Karpas-422 (cell line): ENCODE measurements at regions not wholly inside any gene's neighbourhood (a gene's known extent, or its start where the extent isn't known, plus 50 kb on each side); places are given as distances from the start of the nearest gene placed in this dataset.

Source experiments
- DNase-seq: peaks from one replicate; pipeline ENCODE4 v3.0.0-alpha.2; 2015
- H2AFZ ChIP-seq: fragments of 200-600 bp; sonication (generic); 2 replicates; pipeline ENCODE4 v1.6.1; 2014; ENCODE audit warnings: antibody characterized with exemption, low read length, mixed read lengths
- H3K27ac ChIP-seq: fragments of 200-600 bp; sonication (generic); 2 replicates; pipeline ENCODE4 v1.5.1; 2014; ENCODE audit warnings: mild to moderate bottlenecking, low read length, moderate library complexity
- H3K27me3 ChIP-seq: fragments of 200-600 bp; sonication (generic); 2 replicates; pipeline ENCODE4 v1.6.1; 2014; ENCODE audit warnings: low read length, mixed read lengths
- H3K36me3 ChIP-seq: fragments of 200-600 bp; sonication (generic); 2 replicates; pipeline ENCODE4 v1.6.1; 2014; ENCODE audit warnings: low read length, mixed read lengths; ENCODE audit not compliant: insufficient read depth
- H3K4me1 ChIP-seq: fragments of 200-600 bp; sonication (generic); 2 replicates; pipeline ENCODE4 v1.6.1; 2014; ENCODE audit warnings: mild to moderate bottlenecking, low read length, mixed read lengths
- H3K4me2 ChIP-seq: fragments of 200-600 bp; sonication (generic); 2 replicates; pipeline ENCODE4 v1.6.1; 2014; ENCODE audit warnings: low read length, low read depth, mild to moderate bottlenecking; ENCODE audit not compliant: poor library complexity, severe bottlenecking
- H3K4me3 ChIP-seq: fragments of 200-600 bp; sonication (generic); 2 replicates; pipeline ENCODE4 v1.5.1; 2014; ENCODE audit warnings: mild to moderate bottlenecking, antibody characterized with exemption, low read length, mixed read lengths
- H3K79me2 ChIP-seq: fragments of 200-600 bp; sonication (generic); 2 replicates; pipeline ENCODE4 v1.6.1; 2014; ENCODE audit warnings: mild to moderate bottlenecking, low read length, mixed read lengths
- H3K9ac ChIP-seq: fragments of 200-600 bp; sonication (generic); 2 replicates; pipeline ENCODE4 v1.6.0; 2014; ENCODE audit warnings: low read length
- H3K9me2 ChIP-seq: fragments of 200-600 bp; sonication (generic), shearing (Covaris generic); replicated peaks from 2 replicates; pipeline ENCODE4 v1.6.0; 2014; ENCODE audit warnings: mild to moderate bottlenecking, low read length, moderate library complexity; ENCODE audit not compliant: insufficient read depth
- H3K9me3 ChIP-seq: fragments of 300-700, 200-600 bp; sonication (generic); 2 replicates; pipeline ENCODE4 v1.6.1; 2014; ENCODE audit warnings: low read length, mixed read lengths
- H4K20me1 ChIP-seq: fragments of 200-600 bp; sonication (generic); 2 replicates; pipeline ENCODE4 v1.6.1; 2014; ENCODE audit warnings: mild to moderate bottlenecking, antibody characterized with exemption, low read length, low read depth; ENCODE audit not compliant: insufficient read depth

GRCh38 chr18:76730901-76731300 is 91.5 kb upstream of the ZNF236 start:
- H3K4me1 ChIP-seq = no peaks in the 10 kb centered on the region
- H3K9me2 ChIP-seq = no peaks in the 10 kb centered on the region
- no peaks in the 10 kb centered on the region for H3K79me2 ChIP-seq
- no peak overlapping the region for H3K9ac ChIP-seq
- no peaks in the 10 kb centered on the region for H3K36me3 ChIP-seq
- H3K4me3 ChIP-seq = no peak overlapping the region
- no peak overlapping the region for H2AFZ ChIP-seq
- H3K27ac ChIP-seq = no peak overlapping the region
- no peaks in the 10 kb centered on the region for H3K9me3 ChIP-seq
- no peak overlapping the region for H3K4me2 ChIP-seq
- H3K27me3 ChIP-seq = no peaks in the 10 kb centered on the region
- H4K20me1 ChIP-seq = no peaks in the 10 kb centered on the region
- DNase-seq = no peak

GRCh38 chr18:76727589-76727988 is 94.8 kb upstream of the ZNF236 start:
- Histone ChIP-seq H4K20me1 (no peaks in the 10 kb centered on the region), H3K9me3 (no peaks in the 10 kb centered on the region), H3K4me1 (no peaks in the 10 kb centered on the region), H3K27me3 (no peaks in the 10 kb centered on the region), H3K36me3 (no peaks in the 10 kb centered on the region), H3K27ac (no peak overlapping the region), H2AFZ (no peak overlapping the region), H3K9me2 (no peaks in the 10 kb centered on the region), H3K79me2 (no peaks in the 10 kb centered on the region), H3K4me2 (no peak overlapping the region), H3K4me3 (no peak overlapping the region), H3K9ac (no peak overlapping the region)
- no peak for DNase-seq

GRCh38 chr18:76725445-76725844 is 96.9 kb upstream of the ZNF236 start:
- H3K36me3 ChIP-seq = no peaks in the 10 kb centered on the region
- H3K27me3 ChIP-seq = no peaks in the 10 kb centered on the region
- H3K9ac ChIP-seq = no peak overlapping the region
- H3K9me2 ChIP-seq = no peaks in the 10 kb centered on the region
- H4K20me1 ChIP-seq = no peaks in the 10 kb centered on the region
- no peak overlapping the region for H3K27ac ChIP-seq
- no peaks in the 10 kb centered on the region for H3K9me3 ChIP-seq
- H3K4me1 ChIP-seq = no peaks in the 10 kb centered on the region
- no peak overlapping the region for H3K4me2 ChIP-seq
- no peaks in the 10 kb centered on the region for H3K79me2 ChIP-seq
- no peak overlapping the region for H2AFZ ChIP-seq
- no peak for DNase-seq
- no peak overlapping the region for H3K4me3 ChIP-seq

GRCh38 chr18:76722224-76723061 is 99.9 kb upstream of the ZNF236 start:
- no peak overlapping the region for H3K9ac ChIP-seq
- H3K4me1 ChIP-seq = no peaks in the 10 kb centered on the region
- H3K79me2 ChIP-seq = no peaks in the 10 kb centered on the region
- no peak overlapping the region for H3K4me2 ChIP-seq
- H3K4me3 ChIP-seq = no peak overlapping the region
- no peak for DNase-seq
- no peaks in the 10 kb centered on the region for H3K36me3 ChIP-seq
- H4K20me1 ChIP-seq = no peaks in the 10 kb centered on the region
- H3K27me3 ChIP-seq = no peaks in the 10 kb centered on the region
- H2AFZ ChIP-seq = no peak overlapping the region
- H3K9me2 ChIP-seq = no peaks in the 10 kb centered on the region
- no peaks in the 10 kb centered on the region for H3K9me3 ChIP-seq
- no peak overlapping the region for H3K27ac ChIP-seq

- Histone ChIP-seq H2AFZ (no peak overlapping the region), H3K27me3 (no peaks in the 10 kb centered on the region), H3K79me2 (no peaks in the 10 kb centered on the region), H3K9me2 (no peaks in the 10 kb centered on the region), H3K4me2 (no peak overlapping the region), H3K36me3 (no peaks in the 10 kb centered on the region), H3K27ac (no peak overlapping the region), H4K20me1 (no peaks in the 10 kb centered on the region), H3K4me3 (no peak overlapping the region), H3K4me1 (no peaks in the 10 kb centered on the region), H3K9ac (no peak overlapping the region), H3K9me3 (no peaks in the 10 kb centered on the region)
- DNase-seq = no peak
Measured at GRCh38 chr18:76721207-76721996, 101.0 kb upstream of the ZNF236 start.

- H3K79me2 ChIP-seq = no peaks in the 10 kb centered on the region
- no peaks in the 10 kb centered on the region for H3K27me3 ChIP-seq
- H3K9ac ChIP-seq = no peak overlapping the region
- no peaks in the 10 kb centered on the region for H3K4me1 ChIP-seq
- DNase-seq = no peak
- H2AFZ ChIP-seq = no peak overlapping the region
- H3K9me2 ChIP-seq = no peaks in the 10 kb centered on the region
- H3K9me3 ChIP-seq = no peaks in the 10 kb centered on the region
- no peak overlapping the region for H3K4me2 ChIP-seq
- no peak overlapping the region for H3K4me3 ChIP-seq
- no peaks in the 10 kb centered on the region for H4K20me1 ChIP-seq
- no peak overlapping the region for H3K27ac ChIP-seq
- no peaks in the 10 kb centered on the region for H3K36me3 ChIP-seq
Measured at GRCh38 chr18:76720683-76721082, 101.7 kb upstream of the ZNF236 start.

GRCh38 chr18:76715012-76715610 is 107.2 kb upstream of the ZNF236 start:
- Histone ChIP-seq H3K4me2 (no peak overlapping the region), H3K9me3 (no peaks in the 10 kb centered on the region), H3K36me3 (no peaks in the 10 kb centered on the region), H3K9ac (no peak overlapping the region), H3K79me2 (no peaks in the 10 kb centered on the region), H3K9me2 (no peaks in the 10 kb centered on the region), H2AFZ (no peak overlapping the region), H3K4me1 (no peaks in the 10 kb centered on the region), H3K4me3 (no peak overlapping the region), H3K27me3 (no peaks in the 10 kb centered on the region), H4K20me1 (no peaks in the 10 kb centered on the region), H3K27ac (no peak overlapping the region)
- no peak for DNase-seq

GRCh38 chr18:76713432-76713831 is 108.9 kb upstream of the ZNF236 start:
- H3K27me3 ChIP-seq = no peaks in the 10 kb centered on the region
- no peak overlapping the region for H3K9ac ChIP-seq
- no peaks in the 10 kb centered on the region for H3K36me3 ChIP-seq
- H3K4me1 ChIP-seq = no peaks in the 10 kb centered on the region
- H3K79me2 ChIP-seq = no peaks in the 10 kb centered on the region
- no peaks in the 10 kb centered on the region for H3K9me2 ChIP-seq
- H3K4me2 ChIP-seq = no peak overlapping the region
- H2AFZ ChIP-seq = no peak overlapping the region
- DNase-seq = no peak
- H3K27ac ChIP-seq = no peak overlapping the region
- H3K4me3 ChIP-seq = no peak overlapping the region
- no peaks in the 10 kb centered on the region for H4K20me1 ChIP-seq
- no peaks in the 10 kb centered on the region for H3K9me3 ChIP-seq
